ENCODE measurements at regions not wholly inside any gene's neighbourhood (a gene's known extent, or its start where the extent isn't known, plus 50 kb on each side); places are given as distances from the start of the nearest gene placed in this dataset.
"Not testable (repeated sequence)": the region's sequence is repeated elsewhere in the genome, so short reads cannot be mapped to it uniquely, and the experiment has no call there.

- Histone ChIP-seq H3K4me3 (no peak overlapping the region), H3K36me3 (no peaks in the 10 kb centered on the region), H3K4me1 (no peaks in the 10 kb centered on the region), H3K27me3 (no peaks in the 10 kb centered on the region), H3K9me3 (no peaks in the 10 kb centered on the region), H3K27ac (no peak overlapping the region)
- TF ChIP-seq EP300 (IDR thresholded peaks at IDR 0.05) (no peak), CTCF (IDR thresholded peaks at IDR 0.05) (no peak), POLR2A (IDR thresholded peaks at IDR 0.05) (no peak)
- DNase-seq (ENCODE audit: low spot score in 2 of 2): no peak
Measured at GRCh38 chr12:62069976-62070375, 190.2 kb upstream of the USP15 start.

- H3K27me3 ChIP-seq; H3K9me3 ChIP-seq; H3K27ac ChIP-seq; DNase-seq (ENCODE audit: low spot score in 2 of 2); H3K36me3 ChIP-seq; H3K4me1 ChIP-seq; H3K4me3 ChIP-seq: not testable (repeated sequence)
Measured at GRCh38 chr12:62073236-62073635, 187.0 kb upstream of the USP15 start.

DNA sequence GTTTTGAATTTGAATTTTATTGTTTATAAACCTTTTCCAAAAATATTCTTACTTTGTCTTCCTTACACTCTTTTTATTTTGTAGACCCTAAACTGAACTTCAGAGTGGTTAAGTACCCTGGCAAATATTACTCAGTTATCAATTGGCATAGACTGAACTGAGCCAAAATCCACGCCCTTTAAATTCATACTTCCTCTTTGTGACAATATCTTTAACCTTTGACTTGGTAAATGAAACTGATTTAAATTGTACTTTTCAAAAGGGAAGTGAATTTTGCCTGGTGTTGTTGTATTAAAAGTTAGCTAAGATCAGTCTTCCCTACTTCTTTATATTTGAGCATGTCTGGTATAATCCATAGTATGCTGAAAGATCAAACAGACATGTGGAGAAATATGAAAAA is 184.3 kb upstream of the USP15 start:
- Histone ChIP-seq H3K36me3 (no peaks in the 10 kb centered on the region), H3K27ac (no peak overlapping the region), H3K27me3 (no peaks in the 10 kb centered on the region), H3K4me1 (no peaks in the 10 kb centered on the region), H3K4me3 (no peak overlapping the region), H3K9me3 (no peaks in the 10 kb centered on the region)
- WGBS, 2 donors: 52 to 72% methylated on average over 1 of the region's 1 CpG
- TF ChIP-seq EP300 (IDR thresholded peaks at IDR 0.05): no peak
- no peak for TF ChIP-seq CTCF (IDR thresholded peaks at IDR 0.05)
- no peak for TF ChIP-seq POLR2A (IDR thresholded peaks at IDR 0.05)
- no peak for DNase-seq (ENCODE audit: low spot score in 2 of 2)

DNA sequence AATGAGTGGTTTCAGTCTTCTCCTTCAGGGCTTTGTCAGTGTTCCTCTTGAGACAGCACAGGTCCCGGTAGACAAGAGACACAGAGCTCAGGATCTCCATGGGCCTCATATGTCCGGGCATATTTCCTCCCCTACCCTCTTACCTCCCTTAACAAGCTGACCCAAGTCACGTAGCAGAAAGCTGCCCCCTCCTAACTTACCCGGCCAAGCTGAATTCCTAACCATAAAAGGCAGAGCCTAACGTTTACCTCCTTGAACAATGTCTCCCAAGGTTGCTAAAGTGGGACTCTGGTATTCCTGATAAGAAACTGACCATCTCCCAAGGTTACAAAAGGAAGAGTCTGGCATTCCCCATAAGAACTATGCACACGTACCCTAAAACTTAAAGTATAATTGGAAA is 182.2 kb upstream of the USP15 start:
- no peaks in the 10 kb centered on the region for H3K9me3 ChIP-seq
- no peaks in the 10 kb centered on the region for H3K4me1 ChIP-seq
- no peak for TF ChIP-seq EP300 (IDR thresholded peaks at IDR 0.05)
- no peak for TF ChIP-seq CTCF (IDR thresholded peaks at IDR 0.05)
- TF ChIP-seq POLR2A (IDR thresholded peaks at IDR 0.05): no peak
- H3K4me3 ChIP-seq: no peak overlapping the region
- no peak overlapping the region for H3K27ac ChIP-seq
- 51 to 53% methylated on average over 6 of the region's 6 CpGs for WGBS, 2 donors
- no peaks in the 10 kb centered on the region for H3K27me3 ChIP-seq
- H3K36me3 ChIP-seq: no peaks in the 10 kb centered on the region
- no peak for DNase-seq (ENCODE audit: low spot score in 2 of 2)

GRCh38 chr12:62082448-62082847 is 177.8 kb upstream of the USP15 start:
- 88 to 97% methylated on average over 1 of the region's 1 CpG for WGBS, 2 donors
- no peaks in the 10 kb centered on the region for H3K36me3 ChIP-seq
- no peak overlapping the region for H3K27ac ChIP-seq
- H3K4me3 ChIP-seq: no peak overlapping the region
- H3K4me1 ChIP-seq: no peaks in the 10 kb centered on the region
- H3K27me3 ChIP-seq: no peaks in the 10 kb centered on the region
- peaks cover 0 to 10% (median 0%) of the 10 kb centered on the region in 4 donors for H3K9me3 ChIP-seq
- TF ChIP-seq CTCF (IDR thresholded peaks at IDR 0.05): no peak
- no peak for TF ChIP-seq POLR2A (IDR thresholded peaks at IDR 0.05)
- no peak for TF ChIP-seq EP300 (IDR thresholded peaks at IDR 0.05)
- no peak for DNase-seq (ENCODE audit: low spot score in 2 of 2)

DNA sequence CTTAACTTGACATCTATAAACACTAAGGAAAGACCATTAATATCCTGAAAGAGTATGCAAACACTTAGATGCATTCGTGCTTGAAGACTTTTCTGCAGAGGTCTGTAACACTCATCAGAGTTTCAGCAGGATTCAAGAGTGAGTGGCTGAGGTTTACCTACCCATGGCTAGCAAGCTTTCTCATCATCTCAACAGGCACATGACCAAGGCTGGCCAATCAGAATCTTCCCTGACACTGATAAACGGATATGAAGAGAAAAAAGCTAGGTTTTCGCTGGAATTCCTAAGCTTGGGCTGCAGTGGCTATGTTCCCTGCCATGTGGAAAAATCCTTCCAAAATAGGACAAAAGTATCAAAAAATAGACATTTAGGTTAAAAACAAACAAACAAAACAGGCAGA is 162.1 kb upstream of the USP15 start:
- Histone ChIP-seq H3K4me1 (no peaks in the 10 kb centered on the region), H3K36me3 (no peaks in the 10 kb centered on the region), H3K9me3 (no peaks in the 10 kb centered on the region), H3K4me3 (no peak overlapping the region), H3K27ac (no peak overlapping the region), H3K27me3 (no peaks in the 10 kb centered on the region)
- no peak for DNase-seq (ENCODE audit: low spot score in 2 of 2)
- TF ChIP-seq POLR2A (IDR thresholded peaks at IDR 0.05) (no peak), EP300 (IDR thresholded peaks at IDR 0.05) (no peak), CTCF (IDR thresholded peaks at IDR 0.05) (no peak)
- WGBS, 2 donors: 83 to 86% methylated on average over 3 of the region's 3 CpGs
